PC-9 (cell line): ENCODE measurements at regions not wholly inside any gene's neighbourhood (a gene's known extent, or its start where the extent isn't known, plus 50 kb on each side); places are given as distances from the start of the nearest gene placed in this dataset.

Experiments
- CTCF ChIP-seq: fragments of 200-600 bp; sonication (generic); conservative IDR thresholded peaks from 2 replicates; pipeline ENCODE4 v1.6.1; 2017; ENCODE audit warnings: mixed run types, antibody characterized with exemption, mild to moderate bottlenecking, moderate library complexity
- EZH2 ChIP-seq: fragments of 200-600 bp; sonication (generic); IDR thresholded peaks from 2 replicates; pipeline ENCODE4 v1.8.0; 2017; ENCODE audit warnings: antibody characterized with exemption, low read depth

- TF ChIP-seq CTCF (no peak), EZH2 (no peak)
Observed at GRCh38 chr1:221557013-221557412, 184.9 kb downstream of the DUSP10 start.
